Inferior parietal cortex (tissue), 1 donor: ENCODE measurements at regions not wholly inside any gene's neighbourhood (a gene's known extent, or its start where the extent isn't known, plus 50 kb on each side); places are given as distances from the start of the nearest gene placed in this dataset.

ENCODE experiments used
- DNase-seq: peaks from one replicate; pipeline ENCODE4 v3.0.0-alpha.2; 2016; ENCODE audit errors: extremely low spot score

DNA sequence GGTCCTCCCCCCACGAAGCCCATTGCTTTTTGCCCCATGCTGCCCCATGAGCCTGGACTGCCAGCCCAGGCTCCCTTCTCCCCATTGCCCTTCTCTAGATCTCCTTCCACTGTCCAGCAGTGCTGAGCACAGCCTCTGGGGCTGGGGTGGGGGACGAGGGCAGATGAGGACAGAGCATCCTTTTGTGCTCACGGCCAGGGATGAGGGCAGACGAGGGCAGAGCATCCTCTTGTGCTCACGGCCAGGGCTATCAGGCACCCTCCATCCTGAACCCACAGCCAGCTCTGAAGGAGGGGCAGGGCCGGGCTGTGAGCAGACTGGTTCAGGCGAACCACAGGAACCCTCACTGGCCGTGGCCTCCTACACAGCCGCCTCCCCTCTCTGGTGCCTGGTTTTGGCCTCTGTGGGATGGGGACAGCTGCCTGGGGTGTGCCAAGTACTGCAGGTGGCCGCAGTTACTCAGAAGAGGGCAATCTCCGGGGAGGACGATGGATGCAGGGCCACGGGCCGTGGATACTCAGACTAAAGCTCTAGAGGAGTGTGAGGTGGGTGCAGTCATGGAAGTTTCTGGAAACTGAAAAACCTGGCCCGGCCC is 1258.8 kb downstream of the BRD1 start:
- no peak for DNase-seq

DNA sequence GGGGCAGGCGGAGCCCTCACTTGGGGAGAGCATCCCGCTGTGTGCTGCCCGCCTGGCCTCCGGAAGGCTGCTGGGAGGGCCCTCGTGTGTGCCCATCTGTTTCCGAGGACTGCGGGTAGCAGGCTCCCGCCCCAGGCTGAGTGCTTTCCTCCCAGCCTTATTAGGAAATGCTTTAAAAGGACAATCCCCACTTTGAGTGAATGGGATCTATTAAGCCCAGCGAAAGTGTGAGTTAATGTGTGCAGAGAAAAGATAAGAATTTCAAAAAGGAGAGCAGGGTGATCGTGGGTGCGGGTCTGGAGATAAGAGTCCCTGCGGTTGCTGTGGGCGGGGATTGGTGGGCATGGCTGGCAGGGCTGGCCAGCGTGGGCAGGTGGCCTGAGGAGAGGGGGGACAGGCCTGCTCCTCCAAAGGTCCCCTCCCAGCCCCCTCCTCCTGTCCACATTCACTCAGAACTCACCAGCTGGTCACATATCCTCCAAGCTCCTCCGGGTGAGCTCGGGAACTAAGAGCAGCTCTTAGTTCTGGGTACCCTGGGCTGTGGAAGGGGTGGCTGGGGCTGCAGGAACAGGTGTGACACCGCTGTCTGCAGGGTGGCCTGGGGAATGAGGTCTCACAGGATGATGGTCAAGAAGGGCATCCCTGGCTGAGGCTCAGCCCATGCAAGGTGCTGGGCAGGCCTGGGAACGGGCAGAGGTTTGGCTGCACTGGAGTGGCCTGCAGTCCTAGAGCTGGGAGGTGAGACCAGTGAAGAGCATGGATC is 1260.3 kb downstream of the BRD1 start:
- DNase-seq: no peak

DNA sequence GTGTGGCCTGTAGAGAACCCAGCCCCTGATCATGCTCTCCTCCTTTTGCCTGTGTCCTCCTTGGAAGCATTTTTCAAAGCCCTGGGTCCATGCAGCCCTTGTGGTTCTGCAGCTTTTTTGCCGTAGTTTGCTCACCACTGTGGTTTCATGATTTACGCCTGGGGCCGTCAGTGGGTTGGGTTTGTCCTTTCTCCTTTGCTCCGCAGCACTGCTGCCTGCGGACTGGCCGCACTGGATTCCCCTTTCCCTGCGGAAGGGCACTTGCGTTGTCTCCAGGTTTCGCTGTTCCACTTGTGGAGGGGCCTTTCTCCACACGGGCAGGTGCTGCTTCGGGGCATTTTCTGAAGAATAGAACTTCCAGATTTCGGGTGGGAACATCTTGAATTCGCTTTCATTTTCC is 1260.9 kb downstream of the BRD1 start:
- DNase-seq: no peak

DNA sequence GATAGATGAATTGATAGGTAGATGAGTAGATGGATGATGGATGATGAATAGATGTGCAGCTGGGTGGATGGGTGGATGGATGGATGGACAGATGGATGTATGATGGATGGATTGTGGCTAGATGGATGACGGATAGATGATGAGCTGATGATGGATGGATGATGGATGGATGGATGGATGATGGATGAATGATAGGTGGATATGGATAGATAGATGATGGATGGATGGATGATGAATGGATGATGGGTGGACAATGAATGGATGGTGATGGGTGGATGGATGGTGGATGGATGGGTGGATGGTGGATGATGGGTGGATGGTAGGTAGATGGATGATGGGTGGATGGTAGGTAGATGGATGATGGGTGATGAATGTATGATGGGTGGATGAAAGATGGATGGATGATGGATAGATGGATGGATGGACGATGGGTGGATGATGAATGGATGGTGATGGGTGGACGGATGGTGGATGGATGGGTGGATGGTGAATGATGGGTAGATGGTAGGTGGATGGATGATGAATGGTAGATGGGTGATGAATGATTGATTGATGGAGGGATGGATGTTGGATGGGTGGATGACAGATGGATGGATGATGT is 1261.7 kb downstream of the BRD1 start:
- no peak for DNase-seq

DNA sequence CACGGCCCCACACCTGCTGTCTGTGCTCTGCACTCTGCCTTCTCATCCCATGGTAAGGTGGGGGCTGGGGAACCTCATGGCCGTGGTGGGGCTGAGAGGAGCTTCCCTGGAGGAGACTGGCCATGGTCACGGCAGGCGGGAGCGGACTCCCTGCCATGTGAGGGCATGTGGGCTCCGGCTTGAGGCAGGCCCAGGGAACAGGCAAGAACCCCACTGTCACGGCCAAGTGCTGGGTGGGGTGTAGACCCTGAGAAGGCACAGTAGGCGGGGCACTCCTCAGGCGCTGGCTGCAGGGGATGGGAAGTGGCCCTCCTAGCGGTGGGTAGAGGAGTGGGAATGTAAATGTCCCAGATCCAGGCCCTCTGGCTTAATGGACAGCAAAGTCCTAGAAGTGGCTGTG is 1262.7 kb downstream of the BRD1 start:
- no peak for DNase-seq

- DNase-seq: no peak
These were observed 1263.7 kb downstream of the BRD1 start for GRCh38 chr22:48563966-48564330.

DNA sequence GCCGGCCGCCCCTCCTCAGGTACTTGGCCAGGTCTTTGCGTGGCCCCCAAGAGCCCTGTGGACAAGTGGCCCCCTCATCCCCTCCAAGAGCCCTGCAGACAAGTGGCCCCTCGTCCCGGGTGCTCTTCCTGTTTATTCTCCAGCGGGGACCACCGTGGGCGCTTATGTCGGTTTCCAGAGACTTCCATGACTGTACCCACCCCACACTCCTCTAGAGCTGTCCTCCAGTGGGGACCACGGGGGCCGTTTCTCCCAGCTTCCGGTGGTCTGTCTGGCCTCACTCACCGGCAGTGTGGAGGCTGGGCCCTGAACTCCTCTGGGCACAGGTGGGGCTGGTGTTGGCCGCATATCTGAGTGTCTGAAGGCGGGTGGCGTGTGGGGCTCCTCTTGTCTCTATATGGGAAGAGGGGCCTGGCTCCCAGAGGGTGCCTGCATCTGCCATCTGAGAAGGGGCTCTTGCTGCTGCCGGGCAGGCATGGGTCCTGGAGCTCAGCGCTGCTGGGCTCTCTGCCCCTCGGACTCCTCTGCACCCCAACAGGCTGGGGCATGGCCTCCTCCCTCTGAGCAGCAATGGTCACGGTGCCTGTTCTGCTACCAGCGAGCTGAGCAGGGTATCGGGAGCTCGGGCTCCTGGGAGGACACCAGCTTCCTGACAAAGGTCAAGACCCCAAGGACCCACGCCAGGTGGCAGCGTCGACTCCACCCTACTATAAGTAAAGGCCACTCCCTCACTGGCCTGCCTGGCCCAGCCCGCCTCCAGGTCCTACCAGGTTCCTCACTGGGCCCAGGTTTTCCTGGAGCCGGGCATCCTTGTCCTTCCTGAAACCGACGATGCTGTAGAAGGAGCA is 1264.3 kb downstream of the BRD1 start:
- no peak for DNase-seq

DNA sequence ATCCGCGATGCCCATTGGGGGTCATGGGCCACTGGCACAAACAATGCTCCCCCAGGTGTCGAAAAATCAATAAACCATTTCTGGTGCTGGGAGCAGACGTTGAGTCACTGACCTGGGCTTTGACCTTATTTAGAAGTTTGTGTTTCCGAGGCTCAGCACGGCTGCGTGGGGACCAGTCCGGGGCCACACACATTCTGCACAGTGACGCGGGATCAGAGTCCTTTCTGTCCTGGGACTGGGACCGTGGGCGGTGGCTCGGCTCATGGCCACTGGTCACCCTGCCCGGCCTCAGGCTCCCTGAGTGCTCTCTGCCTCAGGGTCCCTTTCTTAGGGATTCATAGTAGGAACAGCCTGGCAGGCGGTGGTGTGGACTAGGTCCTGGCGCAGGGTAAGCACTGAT is 1266.0 kb downstream of the BRD1 start:
- no peak for DNase-seq

- no peak for DNase-seq
These were observed 1266.8 kb downstream of the BRD1 start for GRCh38 chr22:48560836-48561235.

GRCh38 chr22:48560389-48560751 is 1267.3 kb downstream of the BRD1 start:
- no peak for DNase-seq

DNA sequence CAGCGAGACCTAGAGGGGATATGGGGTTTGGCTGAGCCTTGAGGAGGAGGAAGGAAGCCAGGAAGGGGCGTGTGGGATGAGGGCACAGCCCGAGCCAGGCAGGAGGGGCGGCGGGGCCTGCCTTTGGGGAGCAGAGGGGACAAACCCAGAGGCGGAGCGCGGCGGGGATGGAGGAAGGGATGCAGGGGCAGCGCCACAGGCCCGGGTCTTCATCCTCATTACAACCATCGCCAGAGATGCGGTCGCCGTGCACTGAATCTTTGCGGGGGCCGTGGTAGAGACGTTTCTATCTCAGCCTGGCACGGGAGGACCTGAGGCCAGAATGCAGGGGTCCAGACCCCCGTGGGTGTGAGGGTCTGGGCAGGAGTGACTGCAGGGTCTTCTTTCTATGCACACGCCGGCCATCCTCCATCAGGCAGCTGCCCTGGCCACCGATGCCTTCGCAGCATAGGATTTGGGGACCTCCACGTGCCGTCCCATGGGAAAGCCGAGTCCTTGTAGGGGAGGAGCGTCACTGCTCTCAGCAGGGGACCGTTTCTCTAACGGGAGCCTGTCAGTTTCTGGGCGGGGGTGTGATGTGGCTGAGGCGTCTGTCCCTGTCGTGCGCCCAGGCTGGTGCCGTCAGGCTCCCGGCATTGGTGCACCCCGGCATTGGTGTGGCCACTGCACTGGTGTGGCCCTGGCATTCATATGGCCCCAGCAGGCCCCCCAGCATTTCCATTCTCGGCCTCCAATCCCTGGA is 1267.9 kb downstream of the BRD1 start:
- no peak for DNase-seq

DNA sequence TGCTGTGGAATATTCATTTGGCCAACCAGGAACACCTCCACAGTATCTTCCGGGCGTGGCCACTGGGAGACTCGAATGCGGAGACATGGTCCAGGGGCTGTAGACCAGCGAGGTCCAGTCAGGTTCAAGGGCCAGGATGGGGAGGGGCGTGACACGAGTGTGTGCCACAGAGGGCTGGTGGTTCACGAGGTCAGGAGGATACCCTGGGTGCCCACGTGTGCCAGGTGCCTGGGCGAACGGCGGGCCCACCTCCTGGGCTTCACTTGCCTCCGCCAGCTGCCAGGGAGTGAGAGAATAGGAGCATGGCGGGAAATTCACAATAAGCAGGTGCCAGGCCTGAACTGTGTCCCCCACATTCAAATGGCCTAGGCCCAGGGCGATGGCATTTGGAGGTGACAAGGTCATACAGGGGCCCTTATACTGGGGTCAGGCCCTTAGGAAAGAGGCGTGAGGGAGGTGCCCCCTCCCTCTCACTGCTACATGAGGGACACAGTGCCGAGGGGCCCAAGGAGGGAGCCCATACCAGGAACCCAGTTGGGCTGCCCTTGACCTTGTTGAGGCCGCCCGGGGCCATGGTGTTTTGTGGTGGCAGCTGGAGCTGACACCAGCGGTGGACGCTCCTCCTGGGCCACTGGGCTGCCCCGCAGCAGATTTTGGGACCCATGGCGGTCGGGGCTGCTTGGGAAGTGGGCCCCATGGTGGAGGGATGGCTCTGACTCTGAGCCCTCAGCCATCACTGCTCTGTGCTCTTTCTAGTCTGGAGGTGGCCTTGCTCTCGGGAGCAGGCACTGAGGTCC is 1268.9 kb downstream of the BRD1 start:
- DNase-seq: no peak

DNA sequence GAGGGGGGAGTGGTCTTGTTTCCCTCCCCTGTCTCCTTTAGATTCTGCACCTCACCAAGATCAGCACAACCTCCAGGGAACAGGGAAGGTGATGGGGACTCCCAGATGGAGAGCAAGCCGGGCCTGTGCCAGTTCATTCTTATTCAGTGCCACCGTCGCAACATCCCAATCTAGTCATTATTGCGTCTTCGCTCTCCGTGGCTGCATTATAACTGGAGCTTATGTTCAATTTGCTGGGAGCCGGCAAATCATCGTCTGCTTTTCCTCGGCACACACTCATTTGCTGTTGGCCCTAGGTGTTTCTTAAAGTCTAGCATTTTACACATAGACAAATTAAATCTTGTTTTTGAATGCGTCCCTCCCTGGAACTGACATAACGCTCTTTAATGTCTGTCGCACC is 1269.7 kb downstream of the BRD1 start:
- DNase-seq: no peak

DNA sequence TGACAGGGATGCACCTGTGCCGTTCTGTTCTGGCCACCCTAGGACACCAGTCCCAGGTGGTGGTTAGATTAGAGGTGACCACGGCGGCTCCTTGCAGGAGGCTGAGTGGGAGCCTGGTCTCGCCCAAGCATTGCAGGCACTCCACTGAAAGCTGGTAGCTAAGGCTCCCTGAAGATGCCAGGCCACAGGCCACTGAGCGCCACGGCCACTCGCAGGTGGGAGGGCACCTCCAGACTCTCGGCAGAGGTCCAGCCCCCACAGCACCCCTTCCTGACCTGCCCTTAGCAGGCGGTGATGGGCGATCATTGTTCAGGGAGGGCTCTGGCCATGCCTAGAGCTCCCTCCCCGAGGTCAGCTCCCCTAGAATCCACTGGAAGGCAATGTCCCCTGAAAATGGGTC is 1270.2 kb downstream of the BRD1 start:
- DNase-seq: no peak

DNA sequence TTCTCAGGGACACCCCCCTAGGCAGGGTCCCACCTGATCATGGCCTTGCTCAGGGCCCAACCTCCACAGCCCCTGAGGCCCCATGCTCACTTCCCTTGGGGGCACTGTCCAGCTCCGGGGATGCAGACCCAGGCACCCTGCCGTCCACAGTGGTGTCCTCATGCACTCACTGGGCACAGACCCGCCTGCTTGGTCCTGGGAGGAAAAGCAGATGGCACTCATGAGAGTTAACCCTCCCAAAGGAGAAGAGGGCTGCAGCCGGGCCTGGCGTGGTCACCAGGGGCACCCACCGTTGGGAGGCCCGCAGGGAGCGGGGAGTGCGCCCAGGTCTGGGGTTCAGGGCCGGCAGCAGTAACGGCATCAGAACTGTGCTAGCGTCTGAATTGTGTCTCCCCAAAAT is 1270.9 kb downstream of the BRD1 start:
- no peak for DNase-seq

DNA sequence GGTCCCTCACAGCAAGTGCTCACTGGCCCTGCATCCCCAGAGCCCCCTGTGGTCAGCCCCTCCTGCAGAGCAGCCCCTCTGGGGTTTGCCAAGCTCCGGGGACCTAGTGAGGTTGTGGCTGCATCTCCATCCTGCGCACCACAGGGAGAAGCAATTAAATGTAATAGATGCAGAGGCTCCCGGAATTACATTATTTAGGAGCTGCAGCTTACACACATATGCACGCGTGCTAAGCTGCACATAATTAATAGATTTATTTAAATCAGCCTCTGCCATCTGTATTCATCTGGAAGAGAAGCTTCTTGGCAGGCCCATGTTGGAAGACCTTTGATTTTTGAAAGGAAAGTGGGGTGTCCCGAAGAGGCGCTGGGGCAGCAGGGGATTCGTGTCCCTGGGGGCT is 1271.5 kb downstream of the BRD1 start:
- no peak for DNase-seq

- no peak for DNase-seq
These were observed 1272.1 kb downstream of the BRD1 start for GRCh38 chr22:48555606-48556005.

- no peak for DNase-seq
These were observed 1272.6 kb downstream of the BRD1 start for GRCh38 chr22:48554893-48555572.

- no peak for DNase-seq
These were observed 1273.9 kb downstream of the BRD1 start for GRCh38 chr22:48553694-48554308.

DNA sequence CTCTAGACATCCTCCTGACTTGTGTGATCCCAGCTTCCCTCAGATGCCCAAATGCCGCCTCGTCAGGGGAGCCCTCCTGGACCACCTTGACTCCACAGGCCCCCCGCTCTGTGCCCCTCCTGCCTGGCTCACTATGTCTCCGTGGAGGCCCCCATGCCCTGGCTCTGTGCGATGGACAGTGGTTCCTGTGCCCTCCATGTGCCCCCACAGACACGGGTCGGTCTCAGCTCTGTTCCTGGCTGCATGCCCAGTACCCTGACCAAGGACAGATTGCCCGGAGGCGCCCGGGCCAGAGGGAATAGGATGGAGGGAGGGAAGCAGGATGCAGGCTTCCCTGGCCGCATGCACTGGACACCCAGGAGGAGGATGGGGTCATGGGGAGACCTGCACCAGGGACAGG is 1274.6 kb downstream of the BRD1 start:
- DNase-seq: no peak
